Cerebellar cortex (tissue), 1 donor: ENCODE measurements at regions not wholly inside any gene's neighbourhood (a gene's known extent, or its start where the extent isn't known, plus 50 kb on each side); places are given as distances from the start of the nearest gene placed in this dataset.
A peak's percentile ranks its signal among the peaks of the same experiment; 100 is the strongest.
"Not testable (repeated sequence)": the region's sequence is repeated elsewhere in the genome, so short reads cannot be mapped to it uniquely, and the experiment has no call there.

Experiments used
- DNase-seq: peaks from one replicate; pipeline ENCODE4 v3.0.0-alpha.2; 2015; ENCODE audit warnings: low spot score

DNA sequence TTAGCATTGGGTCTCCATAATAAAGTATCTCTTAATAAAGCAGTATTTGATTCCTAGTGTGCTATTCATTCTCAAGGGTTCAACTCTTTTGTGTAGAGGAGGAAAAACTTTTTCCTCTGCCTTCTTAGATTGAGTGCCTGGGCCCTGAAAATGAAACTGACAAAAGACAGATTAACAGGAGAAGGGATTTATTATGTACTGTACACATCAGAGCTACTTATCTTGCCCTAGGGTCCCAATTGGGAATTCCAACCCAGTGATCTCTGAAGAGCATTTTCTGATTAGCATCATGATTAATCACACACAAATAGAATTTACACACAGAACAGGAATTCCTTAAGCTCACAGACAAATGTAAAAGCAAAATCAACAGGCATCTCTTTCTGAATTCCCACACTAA, 128.9 kb downstream of the CD164 start:
- DNase-seq, result no peak

DNA sequence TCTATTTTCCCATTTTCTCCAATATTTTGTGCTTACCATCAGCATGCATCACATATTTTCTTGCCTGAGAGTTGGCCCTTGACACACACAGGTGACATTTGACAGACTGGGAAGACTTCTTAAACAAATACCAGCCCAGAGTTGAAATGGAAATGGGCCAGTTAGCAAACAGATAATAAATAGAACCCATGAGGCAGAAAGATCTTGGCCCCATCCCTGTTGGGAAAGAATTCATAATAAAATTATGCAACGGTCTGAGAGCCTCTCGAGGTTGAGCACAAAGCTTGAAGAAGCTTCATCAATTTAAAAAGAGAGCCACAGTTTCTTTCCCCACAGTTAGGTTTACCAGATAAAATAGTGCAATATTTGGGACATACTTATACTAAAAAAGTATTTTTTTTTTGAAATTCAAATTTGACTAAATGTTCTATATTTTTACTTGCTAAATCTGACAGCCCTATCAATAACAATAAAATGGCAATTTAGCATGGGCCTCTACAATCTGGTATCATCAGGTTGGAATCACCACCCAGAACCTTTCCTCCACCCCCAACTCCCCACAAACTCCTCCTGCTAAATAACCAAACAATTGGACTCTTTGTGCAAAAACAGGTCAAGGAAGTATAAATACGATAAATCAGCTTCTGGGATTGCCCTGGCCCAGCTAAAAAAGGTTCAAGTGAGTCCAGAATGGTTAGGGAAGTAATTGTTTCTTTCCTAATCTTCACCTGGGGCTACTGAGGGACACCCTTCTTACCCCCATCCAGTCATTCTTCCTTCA, 129.8 kb downstream of the CD164 start:
- DNase-seq, result no peak

DNA sequence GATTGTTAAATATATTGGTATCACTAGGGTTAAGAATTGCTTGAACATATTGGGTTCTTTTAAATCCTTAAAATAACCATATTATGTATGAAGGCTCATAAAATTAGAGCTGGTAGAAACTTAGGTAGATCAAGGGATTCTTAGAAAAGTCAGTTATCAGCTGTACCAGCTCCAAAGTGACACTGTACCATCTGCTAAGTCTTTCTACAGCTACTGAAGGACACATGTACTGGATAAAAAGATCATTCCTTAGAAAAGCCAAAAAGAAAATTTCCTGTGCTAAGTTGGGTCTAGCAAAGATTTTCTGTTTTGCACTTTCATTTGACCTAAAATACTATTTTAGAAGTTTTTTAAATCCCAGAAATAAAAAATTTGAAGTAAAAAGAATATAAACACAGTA, 130.4 kb downstream of the CD164 start:
- DNase-seq, result no peak

- not testable (repeated sequence) for DNase-seq
These were observed 131.6 kb downstream of the CD164 start for GRCh38 chr6:109250544-109251156.

DNA sequence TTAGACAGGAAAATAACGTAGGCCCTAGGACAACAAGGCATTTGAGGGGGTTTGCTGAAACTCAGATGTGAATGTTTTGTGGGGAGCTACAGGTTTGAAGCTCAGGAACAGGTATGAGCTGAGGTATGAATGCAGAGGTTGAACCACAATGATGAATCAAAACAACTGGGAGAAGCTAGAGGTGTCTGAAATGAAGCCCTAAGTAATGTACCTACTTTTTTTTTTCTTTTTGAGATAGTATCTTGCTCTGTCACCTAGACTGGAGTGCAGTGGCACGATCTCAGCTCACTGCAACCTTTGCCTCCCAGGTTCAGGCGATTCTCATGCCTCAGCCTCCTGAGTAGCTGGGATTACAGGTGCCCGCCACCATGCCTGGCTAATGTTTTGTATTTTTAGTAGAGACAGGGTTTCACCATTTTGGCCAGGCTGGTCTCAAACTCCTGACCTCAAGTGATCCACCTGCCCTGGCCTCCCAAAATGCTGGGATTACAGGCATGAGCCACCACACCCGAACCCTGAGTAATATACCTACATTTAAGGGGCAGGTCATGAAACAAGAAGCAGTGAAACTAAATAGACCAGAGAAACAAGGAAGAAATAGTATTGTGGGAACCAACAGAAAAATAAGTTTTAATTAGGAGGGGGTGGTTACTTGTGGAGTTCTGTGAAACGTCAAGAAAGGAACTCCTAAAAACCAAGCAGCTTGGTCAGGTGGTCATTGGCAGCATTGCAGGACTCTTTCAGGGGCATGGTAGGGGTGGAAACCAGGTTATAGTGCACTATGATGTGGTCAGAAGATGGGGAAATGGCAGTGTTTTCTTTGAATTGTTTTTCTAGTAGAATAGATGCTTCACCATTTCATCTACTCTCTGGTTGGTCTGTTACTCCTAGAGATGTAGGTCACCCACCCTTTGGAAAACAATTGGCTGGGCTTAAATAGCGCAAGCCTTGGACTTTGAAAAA, 138.1 kb downstream of the CD164 start:
- no peak for DNase-seq

GRCh38 chr6:109242925-109243324, 139.3 kb downstream of the CD164 start:
- no peak for DNase-seq

DNA sequence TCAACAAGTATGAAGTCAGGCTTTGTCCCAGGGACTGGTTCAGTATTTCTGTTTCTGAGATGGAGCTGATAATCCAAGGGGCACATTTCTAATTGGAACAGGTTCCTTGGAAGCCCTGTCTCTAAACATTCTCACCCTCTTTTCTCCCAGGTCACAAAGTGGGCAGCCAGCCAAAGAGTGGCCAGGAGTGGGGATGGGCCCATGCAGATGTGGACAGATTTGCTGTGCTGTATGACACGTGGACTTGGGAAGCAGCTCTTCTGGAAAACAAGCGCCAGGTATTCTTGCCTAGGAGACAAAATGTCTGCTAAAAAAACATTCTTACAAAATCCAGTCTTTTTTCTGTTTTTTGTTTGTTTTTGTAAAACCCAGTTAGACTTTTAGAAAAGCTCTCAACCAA, 140.2 kb downstream of the CD164 start:
- DNase-seq, result no peak

DNA sequence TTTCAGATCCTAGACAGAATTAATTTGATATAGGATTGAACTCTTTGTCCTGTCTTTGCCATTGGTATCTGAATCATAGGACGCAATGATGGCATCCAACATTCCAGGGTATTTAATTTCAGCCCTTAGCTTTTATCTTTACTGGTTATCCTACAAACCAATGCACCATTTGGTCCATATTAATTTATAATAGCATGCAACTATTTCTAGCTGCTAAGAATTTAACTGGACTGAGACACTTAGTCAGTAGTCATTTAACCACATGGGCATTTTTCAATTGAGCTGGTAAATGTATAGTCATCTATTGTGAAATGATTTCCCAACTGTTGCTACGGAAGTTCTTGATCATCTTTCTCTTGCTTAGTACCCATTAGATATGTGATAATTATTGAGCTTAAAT, 141.1 kb downstream of the CD164 start:
- DNase-seq, result no peak

GRCh38 chr6:109240370-109241084, 141.7 kb downstream of the CD164 start:
- no peak for DNase-seq

DNA sequence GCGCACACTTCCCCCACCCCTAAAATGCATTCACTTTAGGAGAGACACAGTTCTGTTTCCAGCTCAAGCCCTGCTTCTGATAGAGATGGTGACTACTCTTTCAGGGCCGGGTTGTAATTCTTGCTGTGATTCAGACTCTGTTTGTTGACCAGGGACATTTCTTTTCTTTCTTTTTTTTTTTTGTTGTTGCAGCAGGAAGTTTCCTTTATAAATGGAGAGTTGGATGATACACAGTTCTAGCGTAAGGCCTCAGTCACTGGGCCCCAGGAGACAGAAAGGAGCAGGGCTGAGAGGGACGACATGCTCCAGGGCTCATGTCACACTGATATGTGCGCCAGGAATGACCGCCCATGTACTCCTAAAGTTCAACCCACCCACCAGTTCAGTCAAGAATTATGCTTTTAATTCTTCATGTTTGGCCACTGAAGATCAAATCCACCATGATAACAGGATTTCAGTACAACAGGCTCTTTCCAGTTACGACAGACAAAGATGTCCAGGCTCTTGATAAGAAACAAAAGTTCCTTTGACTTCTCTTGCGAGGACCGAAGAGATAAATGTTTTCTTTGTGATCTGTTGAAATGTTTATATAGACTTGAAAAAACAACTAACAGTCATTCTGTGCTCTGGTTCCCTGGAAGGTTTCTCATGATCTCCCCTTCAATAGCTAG, 142.5 kb downstream of the CD164 start:
- DNase-seq, result no peak

GRCh38 chr6:109239160-109239559, 143.1 kb downstream of the CD164 start:
- no peak for DNase-seq

DNA sequence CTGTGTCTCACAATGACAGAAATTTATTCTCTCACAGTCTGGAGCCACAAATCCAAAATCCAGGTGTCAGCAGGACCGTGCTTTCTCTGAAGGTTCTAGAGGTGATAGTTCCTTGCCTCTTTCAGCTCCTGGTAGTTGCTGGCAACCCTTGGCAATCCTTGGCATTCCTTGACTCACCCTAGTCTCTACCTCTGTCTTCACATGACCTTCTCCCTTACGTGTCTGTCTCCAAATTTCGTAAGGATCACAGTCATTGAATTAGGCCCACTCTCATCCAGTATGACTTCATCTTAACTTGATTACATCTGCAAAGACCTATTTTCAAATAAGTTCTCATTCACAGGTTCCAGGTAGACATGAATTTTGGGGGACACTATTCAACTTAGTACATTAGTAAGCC, 143.1 kb downstream of the CEP57L1 start:
- no peak for DNase-seq

DNA sequence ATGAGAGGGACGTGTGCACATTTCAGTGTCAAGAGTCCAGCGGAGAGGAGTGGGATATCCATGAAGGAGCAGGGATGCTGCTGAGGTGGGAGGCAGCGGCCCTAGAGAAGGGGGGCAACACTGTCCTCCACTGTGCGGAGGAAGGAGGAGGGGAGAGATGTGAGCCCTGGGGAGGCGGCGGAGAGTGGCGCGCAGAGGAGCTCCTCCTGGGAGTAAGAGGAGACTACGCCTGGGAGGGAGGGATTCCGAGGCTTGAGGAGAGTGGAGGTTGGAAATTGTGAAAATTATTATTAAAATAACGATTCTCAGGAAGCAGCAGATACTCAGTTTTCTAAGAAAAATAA, 142.7 kb downstream of the CEP57L1 start:
- no peak for DNase-seq

DNA sequence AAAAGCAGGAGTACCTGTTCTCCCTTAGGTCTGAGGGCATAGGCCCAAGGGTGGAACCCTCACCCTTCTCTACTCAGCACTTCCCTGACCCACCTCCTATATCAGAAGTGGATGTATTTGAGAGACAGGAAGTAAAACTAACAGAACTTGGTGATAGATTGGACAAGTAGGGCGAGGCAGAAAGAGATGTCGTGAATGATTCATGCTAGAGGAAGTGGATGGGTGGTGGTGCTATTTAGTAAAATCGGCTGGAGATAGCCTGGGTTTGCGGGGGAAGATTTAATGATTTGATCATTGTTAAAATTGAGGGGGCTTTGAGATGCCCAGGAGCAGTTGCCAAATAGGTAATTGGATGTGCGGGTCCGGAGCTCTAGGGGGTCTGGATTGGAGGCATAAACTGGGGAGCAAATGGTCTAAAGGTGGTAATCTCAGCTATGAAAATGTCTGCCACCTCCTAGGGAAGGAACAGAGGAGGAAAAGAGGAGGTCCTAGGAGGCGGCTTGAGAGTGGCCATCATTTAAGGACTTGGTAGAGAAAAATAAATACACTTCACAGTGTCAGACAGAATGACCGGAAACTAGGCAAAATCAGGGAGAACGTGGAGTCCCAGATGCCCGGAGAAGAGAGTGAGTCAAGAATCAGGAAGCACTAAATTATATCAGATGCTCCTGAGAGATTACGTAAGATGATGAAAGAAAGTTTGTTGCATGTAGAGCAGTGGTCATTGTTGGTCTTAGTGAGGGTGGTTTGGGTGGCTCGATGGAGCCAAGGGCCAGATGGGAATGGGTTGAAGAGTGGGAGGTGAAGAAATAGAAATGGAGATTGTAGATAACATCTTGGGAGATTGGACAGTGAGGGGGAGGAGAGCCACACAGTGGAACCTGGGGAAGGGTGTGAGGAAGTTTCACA, 142.0 kb downstream of the CEP57L1 start:
- no peak for DNase-seq

DNA sequence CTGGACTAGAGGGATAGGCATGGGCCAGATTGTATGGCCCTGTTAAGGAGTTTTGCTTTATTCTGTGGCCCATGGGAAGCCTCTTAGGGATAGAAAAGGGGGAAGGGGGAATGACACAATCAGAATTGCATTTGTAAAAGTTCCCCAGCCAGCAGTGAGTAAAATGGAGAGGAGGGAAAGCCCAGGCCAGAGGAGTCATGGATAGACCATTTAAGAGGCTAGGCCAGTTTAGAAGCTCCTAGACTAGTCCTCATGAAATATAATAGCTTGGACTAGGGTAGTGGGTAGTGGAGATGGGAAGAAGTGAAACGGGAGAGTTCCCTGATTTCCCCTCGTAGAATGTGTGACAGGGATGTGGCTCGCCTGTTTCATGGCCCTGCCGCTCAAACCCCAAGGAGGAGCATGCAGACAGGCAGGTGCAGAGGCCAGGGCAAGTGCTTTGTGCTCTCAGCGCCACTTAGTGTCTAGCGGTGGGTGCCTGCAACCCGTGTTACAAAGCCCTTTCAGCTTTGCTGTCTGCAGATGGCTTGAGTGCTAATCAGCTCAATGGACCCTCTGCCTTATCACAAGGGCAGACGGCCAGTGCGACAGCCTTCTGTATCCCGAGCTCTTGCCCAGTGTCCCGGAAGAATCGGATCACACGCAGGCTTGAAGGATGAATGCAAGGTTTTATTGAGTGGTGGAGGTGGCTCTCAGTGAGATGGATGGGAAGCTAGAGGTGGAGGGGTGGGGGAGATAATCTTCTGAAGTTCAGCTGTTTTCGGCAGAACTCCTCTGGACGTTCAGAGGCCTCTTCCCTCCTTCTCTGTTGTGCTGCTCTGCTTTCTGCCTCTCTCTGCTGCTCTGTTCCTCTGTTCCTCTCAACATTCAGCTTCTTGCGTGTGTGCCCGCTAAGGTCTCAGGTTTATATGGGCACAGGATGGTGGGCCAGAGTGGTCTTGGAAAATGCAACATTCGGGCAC, 141.1 kb downstream of the CEP57L1 start:
- DNase-seq, result peak; percentile 11

GRCh38 chr6:109235481-109236038, 140.3 kb downstream of the CEP57L1 start:
- DNase-seq, result no peak

DNA sequence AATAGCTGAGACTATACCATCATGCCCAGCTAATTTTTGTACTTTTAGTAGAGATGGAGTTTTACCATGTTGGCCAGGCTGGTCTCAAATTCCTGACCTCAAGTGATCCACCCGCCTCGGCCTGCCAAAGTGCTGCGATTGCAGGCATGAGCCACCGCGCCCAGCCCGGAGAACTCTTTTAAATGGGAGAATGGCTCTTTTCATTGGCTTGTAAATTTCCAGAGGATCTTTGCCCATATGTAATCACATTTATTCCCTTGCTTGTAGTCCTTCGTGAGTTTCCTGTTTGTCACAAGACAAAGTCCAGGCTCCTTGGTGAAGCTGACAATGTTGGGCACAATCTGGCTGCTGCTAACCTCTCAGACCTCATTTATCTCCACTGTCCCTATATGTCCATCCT, 135.1 kb downstream of the CEP57L1 start:
- DNase-seq, result no peak

DNA sequence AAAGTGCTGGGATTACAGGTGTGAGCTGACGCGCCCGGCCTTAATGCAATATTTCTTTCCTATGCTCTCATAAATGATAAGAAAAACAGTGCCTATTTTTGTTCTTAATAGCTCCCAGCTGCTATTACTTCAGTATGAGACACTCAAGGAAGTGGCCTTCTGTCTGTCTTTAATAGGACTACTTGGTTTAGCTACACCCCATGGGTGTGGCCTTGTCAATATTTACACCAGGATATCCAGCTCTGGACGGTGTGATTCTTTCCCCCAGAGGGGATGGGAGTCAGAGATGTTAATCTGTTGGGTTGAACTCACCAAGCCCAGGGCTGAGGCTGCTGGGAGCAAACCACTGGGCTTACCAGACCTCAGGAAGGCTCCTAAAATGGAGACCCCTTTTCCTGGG, 134.2 kb downstream of the CEP57L1 start:
- no peak for DNase-seq

DNA sequence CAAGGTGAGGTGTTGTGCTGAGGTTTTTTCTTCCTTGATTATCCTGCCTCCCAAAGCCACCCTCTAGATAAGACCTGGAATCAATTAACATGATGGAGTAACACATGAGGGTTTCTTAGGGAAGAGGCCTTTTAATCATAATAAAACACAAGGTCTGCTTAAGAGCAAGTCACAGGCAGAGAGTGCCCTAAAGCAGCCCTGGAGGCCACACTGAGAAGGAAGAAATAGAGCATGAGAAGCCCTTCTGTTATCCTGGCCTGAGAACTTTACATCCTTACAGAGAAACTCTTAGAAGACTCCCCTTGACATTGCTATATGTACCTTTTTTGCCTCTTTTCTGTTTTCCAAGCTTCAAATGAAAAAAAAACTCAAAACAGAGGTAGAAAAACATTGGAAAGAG, 132.3 kb downstream of the CEP57L1 start:
- peak; percentile 42 for DNase-seq
